Aorta (tissue), 5 donors: ENCODE measurements at regions not wholly inside any gene's neighbourhood (a gene's known extent, or its start where the extent isn't known, plus 50 kb on each side); places are given as distances from the start of the nearest gene placed in this dataset.

Experiments used
- ATAC-seq: fragments of 200-7000 bp; cut with Tn5 transposase; one replicate; pipeline ENCODE4 v1.9.1; 2022; ENCODE audit warnings: moderate library complexity; ENCODE audit not compliant: low FRiP score
- DNase-seq, 2 donors: peaks; one replicate each; pipeline ENCODE4 v3.0.0-alpha.2; 2020
- H3K27ac ChIP-seq, 2 donors: one replicate each; pipeline ENCODE4 v1.5.1; 2013; ENCODE audit warnings: low read length in 2 of 2, mild to moderate bottlenecking in 2 of 2, moderate library complexity in 2 of 2, control low read depth in 1 of 2, inconsistent platforms in 1 of 2, low read depth in 1 of 2
- H3K27me3 ChIP-seq, 2 donors: one replicate each; pipeline ENCODE4 v1.6.1; 2013; ENCODE audit warnings: control low read depth in 1 of 2, low read length in 1 of 2, mild to moderate bottlenecking in 1 of 2, moderate library complexity in 1 of 2; ENCODE audit not compliant: insufficient read depth in 2 of 2, control insufficient read depth in 1 of 2
- H3K36me3 ChIP-seq, 2 donors: one replicate each; pipeline ENCODE4 v1.6.1; 2013; ENCODE audit warnings: control low read depth in 1 of 2, low read length in 1 of 2, mild to moderate bottlenecking in 1 of 2; ENCODE audit not compliant: insufficient read depth in 2 of 2, control insufficient read depth in 1 of 2
- H3K4me1 ChIP-seq, 2 donors: one replicate each; pipeline ENCODE4 v1.6.1; 2013; ENCODE audit warnings: low read length in 2 of 2, control low read depth in 1 of 2, mild to moderate bottlenecking in 1 of 2, moderate library complexity in 1 of 2; ENCODE audit not compliant: insufficient read depth in 2 of 2, control insufficient read depth in 1 of 2
- H3K4me3 ChIP-seq, 2 donors: one replicate each; pipeline ENCODE4 v1.5.1; 2013; ENCODE audit warnings: low read length in 2 of 2, control low read depth in 1 of 2, mild to moderate bottlenecking in 1 of 2
- H3K9me3 ChIP-seq: one replicate; pipeline ENCODE4 v1.6.1; 2013; ENCODE audit warnings: mild to moderate bottlenecking, low read length; ENCODE audit not compliant: control insufficient read depth
- WGBS, 2 donors: extraction: QIAGEN DNeasy Blood & Tissue Kit; methylation state at CpG; one replicate each; pipeline ENCODE4 v1.1.7; 2013; 5-methylcytosine and 5-hydroxymethylcytosine counted together
- intact Hi-C, 2 donors: fragments of 100-400 bp; cut with DNase I; formaldehyde crosslinking; loops; one replicate each; pipeline versions ENCODE4 v1.14.2 to v1.15.0; 2022
- donor health status: healthy with polysubstance abuse.
- donor health status: Bipolar disorder and iron deficiency.
- donor health status: DM: no; HTN: no; CAD: no.
- donor health status: DM: no; HTN: no; CAD: no.
- donor health status: DM: yes; HTN: yes; CAD: no.

DNA sequence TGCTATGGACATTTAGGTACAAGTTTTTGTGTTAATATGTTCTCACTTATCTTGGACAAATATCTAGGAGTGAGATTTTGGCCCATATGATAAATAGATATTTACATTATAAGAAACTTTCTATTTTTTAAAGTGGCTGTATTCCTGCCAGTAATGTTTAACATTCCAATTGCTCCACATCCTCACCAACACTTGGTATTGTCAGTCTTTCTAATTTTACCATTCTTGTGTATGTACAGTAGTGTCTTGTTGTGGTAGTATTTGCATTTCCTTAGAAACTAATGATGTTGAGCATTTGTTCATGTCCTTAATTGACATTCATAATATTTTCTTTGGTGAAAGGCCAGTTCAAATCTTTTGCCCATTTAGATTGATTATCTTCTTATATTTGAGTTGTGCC lies 171.4 kb upstream of the TSHZ3 start:
- DNase-seq (no peak), ATAC-seq (no peak)
- Histone ChIP-seq H3K27ac (no peak overlapping the region), H3K36me3 (no peaks in the 10 kb centered on the region), H3K27me3 (no peaks in the 10 kb centered on the region), H3K9me3 (no peaks in the 10 kb centered on the region), H3K4me1 (no peaks in the 10 kb centered on the region), H3K4me3 (no peak overlapping the region)
- intact Hi-C loops: no loop called here

DNA sequence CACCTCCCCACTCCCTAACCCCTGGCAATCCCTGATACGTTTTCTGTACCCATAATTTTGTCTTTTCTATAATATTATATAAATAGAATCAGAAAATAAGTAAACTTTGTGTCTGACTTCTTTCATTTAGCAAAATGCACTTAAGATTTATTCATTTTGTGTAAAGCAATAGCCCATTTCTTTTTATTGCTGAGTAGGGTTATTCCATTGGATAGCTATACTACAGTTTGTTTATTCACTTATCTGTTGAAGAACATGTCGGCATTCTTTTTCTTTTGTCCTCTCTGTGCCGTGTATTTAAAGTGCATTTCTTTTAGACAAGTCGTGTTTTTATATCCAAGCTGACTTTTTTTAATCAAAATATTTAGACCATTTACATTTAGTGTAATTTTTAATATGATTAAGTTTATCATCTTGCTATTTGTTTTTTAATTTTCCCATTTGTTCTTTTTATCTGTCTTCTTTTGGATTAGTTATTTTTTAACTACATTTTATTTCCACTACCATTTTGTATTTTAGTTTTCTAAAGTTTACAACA lies 176.4 kb upstream of the TSHZ3 start:
- no peak for DNase-seq

DNA sequence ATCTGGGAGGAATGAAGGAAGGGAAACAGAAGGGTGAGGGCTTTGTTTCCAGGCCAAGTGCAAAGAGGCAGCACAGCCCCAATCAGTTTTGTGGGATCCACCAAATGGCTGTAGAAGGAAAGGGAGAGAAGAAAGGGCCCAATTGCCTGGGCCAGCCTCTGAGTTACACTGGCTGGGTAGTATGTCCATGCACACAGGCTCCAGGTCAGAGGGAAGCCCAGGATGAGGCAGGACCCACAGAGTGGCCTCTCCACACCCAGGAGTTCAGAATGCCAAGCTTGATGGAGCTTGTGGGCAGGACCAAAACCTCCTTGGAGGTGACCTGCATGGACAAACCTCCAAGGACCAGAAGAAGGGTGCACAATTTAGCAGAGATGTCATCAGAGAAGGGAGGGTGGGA lies 178.2 kb upstream of the TSHZ3 start:
- H3K27ac ChIP-seq: no peak overlapping the region
- H3K9me3 ChIP-seq: peaks cover 5% of the 10 kb centered on the region
- H3K27me3 ChIP-seq: no peaks in the 10 kb centered on the region
- H3K36me3 ChIP-seq: no peaks in the 10 kb centered on the region
- ATAC-seq (no peak), DNase-seq (no peak)
- H3K4me1 ChIP-seq: no peaks in the 10 kb centered on the region
- H3K4me3 ChIP-seq: no peak overlapping the region
- intact Hi-C loops: no loop called here

More for the DNA sequence above, 176.4 kb upstream of the TSHZ3 start:
- no peaks in the 10 kb centered on the region for H3K36me3 ChIP-seq
- H3K27me3 ChIP-seq: no peaks in the 10 kb centered on the region
- ATAC-seq: no peak
- H3K27ac ChIP-seq: no peak overlapping the region
- 78 to 79% methylated on average over 4 of the region's 4 CpGs for WGBS, 2 donors
- H3K9me3 ChIP-seq: peaks cover 5% of the 10 kb centered on the region
- no peak overlapping the region for H3K4me3 ChIP-seq
- no peaks in the 10 kb centered on the region for H3K4me1 ChIP-seq
- intact Hi-C loops: no loop called here

DNA sequence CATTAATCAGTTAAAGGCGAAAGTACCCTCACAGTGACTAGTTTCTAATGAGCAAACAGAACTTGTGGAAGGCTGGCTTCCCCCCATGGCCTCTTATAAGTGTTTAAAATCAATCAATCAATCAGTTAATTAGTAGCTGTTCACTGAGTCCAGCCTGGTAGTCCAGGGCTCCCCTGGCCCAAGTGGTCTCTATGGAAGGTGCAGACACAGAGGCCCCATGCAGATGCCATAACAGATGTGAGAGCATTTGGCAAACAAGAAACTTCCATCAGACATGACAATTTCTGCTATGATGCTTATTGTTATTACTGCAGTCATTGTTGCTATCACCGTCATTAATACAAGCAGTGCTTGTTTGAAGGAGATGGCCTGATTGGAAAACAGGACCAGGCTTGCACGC lies 179.0 kb upstream of the TSHZ3 start:
- H3K4me1 ChIP-seq: no peaks in the 10 kb centered on the region
- no peak overlapping the region for H3K27ac ChIP-seq
- peaks cover 5% of the 10 kb centered on the region for H3K9me3 ChIP-seq
- DNase-seq: no peak
- H3K36me3 ChIP-seq: no peaks in the 10 kb centered on the region
- no peak for ATAC-seq
- no peaks in the 10 kb centered on the region for H3K27me3 ChIP-seq
- H3K4me3 ChIP-seq: no peak overlapping the region
- intact Hi-C loops: no loop called here
- WGBS, 2 donors: 83 to 84% methylated on average over 3 of the region's 3 CpGs

DNA sequence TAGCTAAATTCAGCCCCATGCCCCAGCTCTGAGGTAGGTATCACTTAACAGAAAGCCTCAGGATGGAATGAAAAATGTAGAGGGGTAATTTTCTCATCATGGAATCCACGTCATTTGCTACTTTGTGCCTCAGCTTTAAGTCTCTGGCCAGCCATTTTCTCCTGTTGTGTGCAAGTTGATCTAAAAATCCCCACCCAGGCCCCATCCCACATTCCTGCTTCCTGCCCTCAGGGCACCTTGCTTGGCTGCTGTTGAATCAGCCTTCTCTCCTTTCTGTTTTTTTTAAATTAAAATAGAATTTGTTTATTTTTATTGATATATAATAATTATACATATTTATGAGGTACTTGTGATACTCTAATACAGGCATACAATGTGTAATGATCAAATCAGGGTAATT lies 179.9 kb upstream of the TSHZ3 start:
- Histone ChIP-seq H3K36me3 (no peaks in the 10 kb centered on the region), H3K27me3 (no peaks in the 10 kb centered on the region), H3K4me1 (no peaks in the 10 kb centered on the region), H3K4me3 (no peak overlapping the region), H3K9me3 (peaks cover 5% of the 10 kb centered on the region), H3K27ac (no peak overlapping the region)
- no peak for ATAC-seq
- WGBS, 2 donors: 60 to 80% methylated on average over 1 of the region's 1 CpG
- DNase-seq: no peak
- intact Hi-C loops: no loop called here

DNA sequence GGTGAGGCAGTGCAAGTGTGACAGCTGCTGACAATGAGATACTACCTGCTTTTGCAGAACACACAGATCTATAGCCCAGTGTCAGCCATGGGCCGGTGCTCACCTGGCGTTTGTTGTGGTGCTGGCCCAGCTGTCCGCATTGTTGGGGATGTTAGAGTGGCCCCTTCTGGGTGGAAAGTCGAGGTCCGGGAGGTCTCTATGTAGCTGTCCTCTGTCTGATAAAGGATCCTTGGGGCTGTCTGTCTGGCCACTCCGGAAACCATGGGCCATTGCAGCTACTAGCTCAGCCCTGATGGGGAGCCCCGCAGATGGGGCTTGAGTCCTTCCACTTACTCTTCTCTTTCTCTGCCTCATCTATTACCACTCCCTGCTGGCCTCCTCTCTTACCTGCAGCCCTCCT lies 181.5 kb upstream of the TSHZ3 start:
- 87 to 92% methylated on average over 7 of the region's 7 CpGs for WGBS, 2 donors
- intact Hi-C loops: no loop called here
- Histone ChIP-seq H3K9me3 (peaks cover 5% of the 10 kb centered on the region), H3K27me3 (no peaks in the 10 kb centered on the region), H3K36me3 (no peaks in the 10 kb centered on the region), H3K4me3 (no peak overlapping the region), H3K27ac (no peak overlapping the region), H3K4me1 (no peaks in the 10 kb centered on the region)
- DNase-seq (no peak), ATAC-seq (no peak)

DNA sequence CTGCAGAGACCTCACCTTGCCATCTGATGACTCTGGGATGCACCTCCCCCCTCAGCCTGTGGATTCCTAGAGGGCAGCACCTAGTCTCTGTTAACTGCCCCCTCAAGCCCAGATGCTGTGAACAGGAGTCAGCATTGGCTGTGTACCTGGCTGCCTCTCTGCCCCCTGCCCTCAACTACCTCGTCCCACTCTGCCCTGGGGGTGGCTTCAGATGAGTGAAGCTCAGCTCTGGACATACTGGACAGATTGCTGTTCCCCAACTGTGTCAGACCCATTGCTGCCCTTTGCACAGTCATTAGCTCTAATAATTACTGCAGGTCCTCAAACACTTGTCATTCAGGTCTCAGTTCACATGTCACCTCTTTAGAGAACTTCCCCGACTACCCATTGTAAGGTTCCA lies 182.1 kb upstream of the TSHZ3 start:
- 56 to 68% methylated on average over 2 of the region's 2 CpGs for WGBS, 2 donors
- no peak overlapping the region for H3K4me3 ChIP-seq
- intact Hi-C loops: no loop called here
- no peak for ATAC-seq
- H3K9me3 ChIP-seq: peaks cover 5% of the 10 kb centered on the region
- H3K27ac ChIP-seq: no peak overlapping the region
- no peak for DNase-seq
- H3K36me3 ChIP-seq: no peaks in the 10 kb centered on the region
- H3K4me1 ChIP-seq: no peaks in the 10 kb centered on the region
- H3K27me3 ChIP-seq: no peaks in the 10 kb centered on the region

DNA sequence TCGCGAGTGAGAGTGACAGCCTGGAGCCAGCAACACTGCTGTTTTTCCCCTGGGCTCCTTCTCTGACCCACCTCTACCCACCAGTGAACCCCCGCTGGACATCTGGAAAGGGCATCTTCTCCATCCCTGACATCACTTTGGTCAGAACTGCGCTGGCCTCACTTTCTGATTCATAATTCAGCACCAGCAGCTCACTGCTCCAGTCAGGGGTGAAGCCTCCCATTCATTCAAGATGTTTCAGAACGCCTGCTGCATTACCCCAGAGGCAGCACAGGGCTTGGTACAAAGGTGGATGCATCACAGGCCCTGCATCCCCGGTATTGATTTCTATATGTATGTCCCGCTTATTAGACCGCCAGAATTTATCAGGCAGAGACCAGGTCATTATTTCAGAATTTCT lies 182.8 kb upstream of the TSHZ3 start:
- ATAC-seq (no peak), DNase-seq (no peak)
- Histone ChIP-seq H3K27ac (no peak overlapping the region), H3K4me1 (no peaks in the 10 kb centered on the region), H3K4me3 (no peak overlapping the region), H3K27me3 (no peaks in the 10 kb centered on the region), H3K9me3 (peaks cover 2% of the 10 kb centered on the region), H3K36me3 (no peaks in the 10 kb centered on the region)
- intact Hi-C loops: no loop called here
- WGBS, 2 donors: 77 to 82% methylated on average over 8 of the region's 8 CpGs

DNA sequence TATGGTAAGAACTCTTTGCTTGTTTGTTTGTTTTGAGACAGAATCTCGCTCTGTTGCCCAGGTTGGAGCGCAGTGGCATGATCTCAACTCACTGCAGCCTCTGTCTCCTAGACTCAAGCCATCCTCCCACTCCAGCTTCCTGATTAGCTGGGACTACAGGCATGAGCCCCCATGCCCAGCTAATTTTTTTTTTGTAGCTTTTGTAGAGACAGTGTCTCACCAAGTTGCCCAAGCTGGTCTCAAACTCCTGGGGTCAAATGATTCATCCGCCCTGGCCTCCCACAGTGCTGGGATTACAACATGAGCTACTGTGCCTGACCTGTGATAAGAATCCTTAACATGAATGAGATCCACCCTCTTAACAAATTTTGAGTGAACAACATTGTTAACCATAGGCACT lies 183.9 kb upstream of the TSHZ3 start:
- no peak for DNase-seq
- no peaks in the 10 kb centered on the region for H3K27me3 ChIP-seq

More for the DNA sequence above, 183.9 kb upstream of the TSHZ3 start:
- 90 to 91% methylated on average over 3 of the region's 3 CpGs for WGBS, 2 donors
- ATAC-seq: no peak
- Histone ChIP-seq H3K4me3 (no peak overlapping the region), H3K27ac (no peak overlapping the region), H3K4me1 (no peaks in the 10 kb centered on the region), H3K36me3 (no peaks in the 10 kb centered on the region), H3K9me3 (no peaks in the 10 kb centered on the region)
- intact Hi-C loops: no loop called here
